Progenitor cell of endocrine pancreas (in vitro differentiated cells): ENCODE measurements at regions not wholly inside any gene's neighbourhood (a gene's known extent, or its start where the extent isn't known, plus 50 kb on each side); places are given as distances from the start of the nearest gene placed in this dataset.

Source experiments
- DNase-seq: peaks from one replicate; pipeline ENCODE4 v3.0.0; 2021; ENCODE audit warnings: low spot score; ENCODE audit not compliant: unreplicated experiment
- H3K27ac Mint-ChIP-seq: 2 replicates; pipeline ENCODE4 v1.8.0; 2021; ENCODE audit warnings: mild to moderate bottlenecking, moderate library complexity, mixed read lengths
- H3K27me3 Mint-ChIP-seq: 2 replicates; pipeline ENCODE4 v1.8.0; 2021; ENCODE audit warnings: mixed read lengths
- H3K36me3 Mint-ChIP-seq: 2 replicates; pipeline ENCODE4 v1.8.0; 2022; ENCODE audit warnings: mixed read lengths; ENCODE audit not compliant: insufficient read depth
- H3K4me1 Mint-ChIP-seq: 2 replicates; pipeline ENCODE4 v1.8.0; 2021; ENCODE audit warnings: low read depth, mixed read lengths
- H3K4me3 Mint-ChIP-seq: 2 replicates; pipeline ENCODE4 v1.8.0; 2021; ENCODE audit warnings: low read depth, mild to moderate bottlenecking, moderate library complexity, mixed read lengths
- H3K9me3 Mint-ChIP-seq: 2 replicates; pipeline ENCODE4 v1.8.0; 2021; ENCODE audit warnings: low read depth, mixed read lengths
- TF ChIP-seq, protein P1 (sequence below): fragments of 200-600 bp; sonication (generic); IDR thresholded peaks from one replicate; pipeline ENCODE4 v1.5.0; 2021; ENCODE audit warnings: antibody characterized with exemption, mild to moderate bottlenecking; ENCODE audit not compliant: unreplicated experiment

DNA sequence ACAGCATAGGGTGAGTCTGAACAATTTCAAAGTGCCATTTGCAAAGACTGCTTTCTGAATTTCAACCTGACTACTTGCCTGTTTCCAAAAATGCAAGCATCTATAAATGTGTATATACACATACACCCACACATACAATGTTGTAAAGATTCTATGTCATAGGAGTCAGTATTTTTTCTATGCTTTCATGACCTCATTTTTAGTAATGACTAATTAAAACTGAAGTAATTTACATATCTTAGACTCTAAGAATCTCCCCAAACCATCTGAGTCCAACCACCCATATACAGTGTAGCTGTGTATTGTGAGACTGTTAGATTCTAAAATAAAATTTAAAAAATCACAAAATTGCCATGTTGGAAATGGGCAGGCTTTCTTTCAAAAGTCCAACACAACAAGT is 162.0 kb upstream of the STK17B start:
- no peak for DNase-seq
- Mint-ChIP-seq H3K27ac (no peak overlapping the region), H3K27me3 (no peaks in the 10 kb centered on the region), H3K9me3 (no peaks in the 10 kb centered on the region), H3K4me3 (no peak overlapping the region), H3K4me1 (no peaks in the 10 kb centered on the region), H3K36me3 (no peaks in the 10 kb centered on the region)
- TF ChIP-seq, protein P1, sequence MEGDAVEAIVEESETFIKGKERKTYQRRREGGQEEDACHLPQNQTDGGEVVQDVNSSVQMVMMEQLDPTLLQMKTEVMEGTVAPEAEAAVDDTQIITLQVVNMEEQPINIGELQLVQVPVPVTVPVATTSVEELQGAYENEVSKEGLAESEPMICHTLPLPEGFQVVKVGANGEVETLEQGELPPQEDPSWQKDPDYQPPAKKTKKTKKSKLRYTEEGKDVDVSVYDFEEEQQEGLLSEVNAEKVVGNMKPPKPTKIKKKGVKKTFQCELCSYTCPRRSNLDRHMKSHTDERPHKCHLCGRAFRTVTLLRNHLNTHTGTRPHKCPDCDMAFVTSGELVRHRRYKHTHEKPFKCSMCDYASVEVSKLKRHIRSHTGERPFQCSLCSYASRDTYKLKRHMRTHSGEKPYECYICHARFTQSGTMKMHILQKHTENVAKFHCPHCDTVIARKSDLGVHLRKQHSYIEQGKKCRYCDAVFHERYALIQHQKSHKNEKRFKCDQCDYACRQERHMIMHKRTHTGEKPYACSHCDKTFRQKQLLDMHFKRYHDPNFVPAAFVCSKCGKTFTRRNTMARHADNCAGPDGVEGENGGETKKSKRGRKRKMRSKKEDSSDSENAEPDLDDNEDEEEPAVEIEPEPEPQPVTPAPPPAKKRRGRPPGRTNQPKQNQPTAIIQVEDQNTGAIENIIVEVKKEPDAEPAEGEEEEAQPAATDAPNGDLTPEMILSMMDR, result no peak

DNA sequence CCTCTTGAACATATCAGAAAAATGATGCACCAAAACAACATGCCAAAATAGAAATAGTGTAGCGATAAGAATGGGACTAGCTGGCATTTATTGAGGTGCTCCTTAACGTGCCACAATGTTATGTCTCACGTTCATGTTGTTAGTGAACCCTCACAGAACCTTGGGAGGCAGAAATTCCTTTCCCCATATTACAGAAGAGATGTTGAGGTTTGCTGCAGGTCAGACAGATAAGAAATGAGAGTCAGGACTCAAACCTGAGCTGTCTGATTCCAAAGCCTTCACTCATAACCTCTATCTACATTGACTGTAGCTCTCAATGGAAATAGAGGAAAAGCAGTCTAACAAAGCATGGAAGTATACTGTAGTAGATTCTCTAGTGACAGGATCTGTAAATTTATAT is 163.3 kb upstream of the STK17B start:
- TF ChIP-seq, protein P1, result no peak
- no peaks in the 10 kb centered on the region for H3K4me1 Mint-ChIP-seq
- DNase-seq, result no peak
- H3K4me3 Mint-ChIP-seq, result no peak overlapping the region
- no peaks in the 10 kb centered on the region for H3K36me3 Mint-ChIP-seq
- H3K27ac Mint-ChIP-seq, result no peak overlapping the region
- H3K9me3 Mint-ChIP-seq, result no peaks in the 10 kb centered on the region
- H3K27me3 Mint-ChIP-seq, result no peaks in the 10 kb centered on the region

DNA sequence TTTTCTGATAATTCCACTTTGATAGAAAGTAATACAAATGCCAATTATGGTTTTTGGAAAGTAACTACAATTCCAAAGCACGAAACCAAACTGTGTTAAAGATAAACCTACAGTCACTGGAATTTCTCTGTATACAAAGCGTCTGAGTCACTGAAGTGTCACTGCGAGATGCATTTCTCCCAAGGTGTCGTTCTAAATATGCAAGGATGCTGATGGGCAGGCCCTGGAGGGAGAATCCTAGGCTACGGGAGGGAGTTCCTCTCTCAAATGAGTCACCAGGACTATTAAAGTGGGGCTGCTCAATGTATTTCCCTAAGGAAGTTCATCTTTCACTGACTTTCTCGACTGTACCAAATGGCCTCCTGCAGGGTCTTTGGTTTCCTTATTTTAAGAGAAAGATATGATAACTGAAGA is 163.8 kb upstream of the STK17B start:
- no peak for DNase-seq
- Mint-ChIP-seq H3K36me3 (no peaks in the 10 kb centered on the region), H3K4me3 (no peak overlapping the region), H3K27me3 (no peaks in the 10 kb centered on the region), H3K9me3 (no peaks in the 10 kb centered on the region), H3K4me1 (no peaks in the 10 kb centered on the region), H3K27ac (no peak overlapping the region)
- TF ChIP-seq, protein P1, result no peak

DNA sequence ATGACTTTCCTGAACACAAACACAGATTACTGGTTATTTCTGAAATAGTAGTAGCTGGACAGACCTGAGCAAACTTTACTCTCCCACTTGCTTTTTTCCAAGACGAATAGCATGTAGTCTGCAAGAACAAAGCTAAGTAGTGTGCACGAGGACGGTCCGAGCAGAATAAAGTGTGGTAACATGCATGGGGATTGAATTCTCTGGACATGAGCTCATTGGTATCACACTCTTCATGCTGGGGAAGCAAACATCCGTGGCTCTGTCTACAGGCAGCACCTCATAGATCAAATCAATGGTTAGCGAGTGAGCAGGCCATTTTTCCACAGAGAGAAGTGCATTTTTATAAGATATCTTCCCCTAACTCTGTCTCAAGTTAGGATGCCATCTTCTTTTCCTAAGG is 164.8 kb upstream of the STK17B start:
- no peaks in the 10 kb centered on the region for H3K9me3 Mint-ChIP-seq

DNA sequence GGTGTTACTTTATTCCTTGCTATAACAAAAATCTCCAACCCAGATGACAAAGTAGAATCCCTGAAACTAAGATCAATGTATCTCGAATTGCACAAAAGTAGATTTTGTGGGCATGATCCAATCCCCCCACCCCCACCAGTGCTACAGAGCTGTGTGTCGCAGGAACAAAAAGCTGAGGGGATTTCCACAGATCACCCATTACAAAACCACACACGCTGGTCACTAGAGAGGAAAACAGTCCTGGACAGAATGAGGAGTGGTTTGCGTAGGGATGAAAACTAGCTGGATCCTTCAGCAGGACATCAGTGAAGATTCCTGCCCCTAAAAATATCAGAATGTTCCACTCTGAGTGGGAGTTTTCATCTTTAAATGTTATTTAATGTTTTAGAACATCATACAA is 165.3 kb upstream of the STK17B start:
- H3K4me3 Mint-ChIP-seq, result no peak overlapping the region
- H3K27ac Mint-ChIP-seq, result no peak overlapping the region
- H3K27me3 Mint-ChIP-seq, result no peaks in the 10 kb centered on the region
- DNase-seq, result no peak
- no peaks in the 10 kb centered on the region for H3K9me3 Mint-ChIP-seq
- TF ChIP-seq, protein P1, result no peak
- no peaks in the 10 kb centered on the region for H3K36me3 Mint-ChIP-seq
- H3K4me1 Mint-ChIP-seq, result no peaks in the 10 kb centered on the region

More for the DNA sequence above, 164.8 kb upstream of the STK17B start:
- Mint-ChIP-seq H3K4me3 (no peak overlapping the region), H3K27ac (no peak overlapping the region), H3K36me3 (no peaks in the 10 kb centered on the region), H3K27me3 (no peaks in the 10 kb centered on the region), H3K4me1 (no peaks in the 10 kb centered on the region)
- TF ChIP-seq, protein P1, result no peak
- no peak for DNase-seq
